Cardiac muscle cell (in vitro differentiated cells and primary cell): ENCODE measurements at regions not wholly inside any gene's neighbourhood (a gene's known extent, or its start where the extent isn't known, plus 50 kb on each side); places are given as distances from the start of the nearest gene placed in this dataset.
A peak's percentile ranks its signal among the peaks of the same experiment; 100 is the strongest.

Experiments used
- DNase-seq, 2 donors: peaks; one replicate each; pipeline versions ENCODE4 v3.0.0 to v3.0.0-alpha.2; 2010 to 2017; ENCODE audit warnings: low read depth in 1 of 2, low spot score in 1 of 2
- H3K27ac ChIP-seq: fragments of 200-600 bp; sonication (generic); 2 replicates; pipeline ENCODE4 v1.5.1; 2016
- H3K27me3 ChIP-seq: fragments of 200-600 bp; sonication (generic); 2 replicates; pipeline ENCODE4 v1.6.0; 2016; ENCODE audit warnings: control low read depth
- H3K36me3 ChIP-seq: fragments of 200-600 bp; sonication (generic); 2 replicates; pipeline ENCODE4 v1.5.1; 2016; ENCODE audit warnings: control low read depth
- H3K4me1 ChIP-seq: fragments of 200-600 bp; sonication (generic); 2 replicates; pipeline ENCODE4 v1.8.1; 2017; ENCODE audit warnings: low read depth, mild to moderate bottlenecking, mixed run types
- H3K4me3 ChIP-seq: fragments of 200-600 bp; sonication (generic); 2 replicates; pipeline ENCODE4 v1.5.1; 2016; ENCODE audit warnings: mild to moderate bottlenecking
- H3K9me3 ChIP-seq: fragments of 200-600 bp; sonication (generic); 2 replicates; pipeline ENCODE4 v1.5.1; 2017; ENCODE audit warnings: low read depth, mild to moderate bottlenecking, control low read depth
- TF ChIP-seq, protein P1 (sequence below): IDR thresholded peaks from 2 replicates; pipeline ENCODE4 v1.5.1; 2012; ENCODE audit warnings: low read depth, mild to moderate bottlenecking, low read length

DNA sequence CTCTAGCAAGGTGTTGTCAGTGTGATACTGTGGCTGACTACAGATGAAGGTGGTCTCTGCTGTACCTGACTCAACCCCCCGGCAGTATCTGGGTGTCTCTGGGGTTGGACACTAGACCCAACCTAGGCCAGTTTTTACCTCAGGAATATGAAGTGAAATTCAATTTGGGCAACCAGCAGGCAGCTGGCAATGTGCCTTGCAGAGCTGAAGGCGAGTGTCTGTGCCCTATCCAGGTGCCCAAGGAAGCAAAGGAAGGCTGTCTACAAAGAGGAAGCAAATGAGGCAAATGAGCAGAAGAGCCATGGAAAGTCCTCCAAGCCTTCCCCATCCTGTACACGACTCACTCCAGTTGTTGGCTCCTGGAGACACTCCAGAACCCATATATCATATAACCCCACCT, 264.6 kb upstream of the AGAP1 start:
- Histone ChIP-seq H3K4me1 (no peaks in the 10 kb centered on the region), H3K27ac (no peak overlapping the region), H3K4me3 (no peak overlapping the region), H3K36me3 (no peaks in the 10 kb centered on the region), H3K27me3 (no peaks in the 10 kb centered on the region), H3K9me3 (no peaks in the 10 kb centered on the region)
- TF ChIP-seq, protein P1, sequence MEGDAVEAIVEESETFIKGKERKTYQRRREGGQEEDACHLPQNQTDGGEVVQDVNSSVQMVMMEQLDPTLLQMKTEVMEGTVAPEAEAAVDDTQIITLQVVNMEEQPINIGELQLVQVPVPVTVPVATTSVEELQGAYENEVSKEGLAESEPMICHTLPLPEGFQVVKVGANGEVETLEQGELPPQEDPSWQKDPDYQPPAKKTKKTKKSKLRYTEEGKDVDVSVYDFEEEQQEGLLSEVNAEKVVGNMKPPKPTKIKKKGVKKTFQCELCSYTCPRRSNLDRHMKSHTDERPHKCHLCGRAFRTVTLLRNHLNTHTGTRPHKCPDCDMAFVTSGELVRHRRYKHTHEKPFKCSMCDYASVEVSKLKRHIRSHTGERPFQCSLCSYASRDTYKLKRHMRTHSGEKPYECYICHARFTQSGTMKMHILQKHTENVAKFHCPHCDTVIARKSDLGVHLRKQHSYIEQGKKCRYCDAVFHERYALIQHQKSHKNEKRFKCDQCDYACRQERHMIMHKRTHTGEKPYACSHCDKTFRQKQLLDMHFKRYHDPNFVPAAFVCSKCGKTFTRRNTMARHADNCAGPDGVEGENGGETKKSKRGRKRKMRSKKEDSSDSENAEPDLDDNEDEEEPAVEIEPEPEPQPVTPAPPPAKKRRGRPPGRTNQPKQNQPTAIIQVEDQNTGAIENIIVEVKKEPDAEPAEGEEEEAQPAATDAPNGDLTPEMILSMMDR = no peak
- DNase-seq = no peak

DNA sequence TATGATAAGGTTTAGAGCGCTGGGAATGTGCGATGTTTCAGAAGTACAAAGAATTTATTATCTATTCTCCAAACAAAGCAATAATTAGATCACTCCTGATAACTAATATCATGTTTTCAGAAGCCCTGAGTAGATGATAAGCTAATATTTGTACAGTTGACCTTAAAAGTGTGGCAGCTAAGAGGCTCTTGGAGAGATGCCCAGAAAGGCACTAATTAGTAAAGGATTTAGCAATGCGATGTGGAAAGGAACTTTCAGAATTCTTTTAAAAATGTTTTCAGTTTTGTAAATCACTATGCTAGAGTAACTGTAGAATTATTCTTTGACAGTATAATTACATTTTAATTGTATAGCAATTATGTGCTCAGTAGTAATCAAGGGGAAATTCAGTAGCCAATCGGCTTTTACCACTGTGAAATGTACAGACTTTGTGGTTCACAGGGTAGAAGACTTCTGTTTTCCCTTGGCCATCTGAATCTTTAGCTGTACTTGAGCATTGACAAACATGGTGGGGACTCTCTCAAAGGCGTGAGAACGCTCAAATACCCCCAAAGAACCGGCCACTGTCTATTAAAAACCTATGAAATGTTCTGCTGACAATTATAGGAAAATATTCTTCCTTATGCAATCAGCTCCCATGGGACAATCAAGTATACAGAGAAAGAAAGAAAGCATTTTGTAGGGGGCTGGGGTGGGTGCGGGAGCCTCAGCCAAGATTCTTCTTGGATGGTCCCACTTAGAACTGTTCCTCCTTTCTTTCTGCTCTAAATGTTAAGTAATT, 262.8 kb upstream of the AGAP1 start:
- Histone ChIP-seq H3K36me3 (no peaks in the 10 kb centered on the region), H3K4me1 (no peaks in the 10 kb centered on the region), H3K9me3 (no peaks in the 10 kb centered on the region), H3K27me3 (no peaks in the 10 kb centered on the region), H3K27ac (no peak overlapping the region), H3K4me3 (no peak overlapping the region)
- TF ChIP-seq, protein P1 = no peak
- peak in 1 of 2 donors; percentile 76 for DNase-seq

DNA sequence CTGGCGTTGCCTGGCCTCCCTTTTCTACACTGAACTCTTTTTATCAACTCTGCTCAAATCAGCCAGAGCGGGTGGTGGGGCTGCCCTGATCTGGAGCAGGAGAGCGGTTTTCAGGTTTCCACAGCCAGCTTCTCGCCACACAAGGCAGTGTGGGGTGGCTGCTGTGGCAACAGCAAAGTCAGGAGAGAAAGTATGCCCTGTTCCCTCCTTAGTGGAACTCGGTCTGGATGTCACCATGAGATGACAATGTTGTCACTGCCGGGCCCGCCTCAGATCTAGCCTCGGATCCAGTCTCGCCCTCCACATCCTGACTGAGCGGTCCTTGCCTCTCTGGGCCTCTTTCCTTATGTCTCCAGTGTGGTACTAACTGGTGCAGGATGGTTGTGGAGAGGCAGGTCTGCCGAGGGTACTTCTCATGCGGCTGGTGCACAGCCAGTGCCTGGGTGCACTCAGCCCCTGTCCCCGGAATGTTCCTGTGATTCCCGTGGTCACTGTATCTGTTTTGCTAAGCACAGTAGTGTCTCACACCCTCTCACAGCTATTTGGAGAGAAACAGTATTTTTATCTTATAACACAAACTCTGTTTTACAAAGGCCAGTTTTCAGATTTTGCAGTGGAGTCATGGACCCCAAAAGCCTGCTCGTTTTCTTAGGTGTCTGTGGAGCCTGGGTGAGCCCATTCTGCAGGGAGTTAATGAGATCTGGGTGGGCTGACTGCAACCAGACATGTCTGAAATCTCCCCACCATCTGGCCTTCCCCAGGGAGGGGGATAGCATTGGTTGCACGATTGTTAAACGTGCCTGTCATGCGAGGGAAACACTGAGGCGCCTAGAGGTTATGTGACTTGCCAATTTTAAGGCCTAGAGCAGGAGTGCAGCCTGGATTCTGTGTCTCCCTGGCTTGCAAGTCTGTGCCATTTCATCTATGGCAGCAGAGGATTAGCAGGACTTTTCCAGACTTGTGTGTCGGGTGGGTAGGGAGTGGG, 261.1 kb upstream of the AGAP1 start:
- Histone ChIP-seq H3K27me3 (no peaks in the 10 kb centered on the region), H3K27ac (no peak overlapping the region), H3K36me3 (no peaks in the 10 kb centered on the region), H3K9me3 (no peaks in the 10 kb centered on the region), H3K4me1 (no peaks in the 10 kb centered on the region), H3K4me3 (no peak overlapping the region)
- TF ChIP-seq, protein P1 = no peak
- DNase-seq = no peak

DNA sequence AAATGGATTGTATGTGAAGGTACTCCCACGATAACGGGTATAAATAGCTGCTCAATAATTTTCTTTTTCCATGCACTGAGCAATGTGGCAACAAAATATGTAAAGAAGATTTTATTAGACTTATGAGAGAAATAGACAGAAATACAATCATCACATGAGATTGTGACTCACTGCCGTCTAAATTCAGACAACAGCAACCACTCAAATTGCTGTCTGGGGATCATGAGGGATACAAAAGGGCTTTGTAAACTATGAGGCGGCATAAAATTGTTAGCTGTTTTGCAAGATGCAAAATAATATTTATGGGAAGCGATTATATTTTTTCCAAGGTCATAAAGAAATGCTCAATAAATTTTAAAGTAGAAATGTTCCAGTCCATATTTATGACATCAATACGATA, 259.1 kb upstream of the AGAP1 start:
- Histone ChIP-seq H3K9me3 (no peaks in the 10 kb centered on the region), H3K36me3 (no peaks in the 10 kb centered on the region), H3K4me3 (no peak overlapping the region), H3K27ac (no peak overlapping the region), H3K4me1 (no peaks in the 10 kb centered on the region), H3K27me3 (no peaks in the 10 kb centered on the region)
- TF ChIP-seq, protein P1 = no peak
- DNase-seq = peak in 1 of 2 donors; percentile 44

DNA sequence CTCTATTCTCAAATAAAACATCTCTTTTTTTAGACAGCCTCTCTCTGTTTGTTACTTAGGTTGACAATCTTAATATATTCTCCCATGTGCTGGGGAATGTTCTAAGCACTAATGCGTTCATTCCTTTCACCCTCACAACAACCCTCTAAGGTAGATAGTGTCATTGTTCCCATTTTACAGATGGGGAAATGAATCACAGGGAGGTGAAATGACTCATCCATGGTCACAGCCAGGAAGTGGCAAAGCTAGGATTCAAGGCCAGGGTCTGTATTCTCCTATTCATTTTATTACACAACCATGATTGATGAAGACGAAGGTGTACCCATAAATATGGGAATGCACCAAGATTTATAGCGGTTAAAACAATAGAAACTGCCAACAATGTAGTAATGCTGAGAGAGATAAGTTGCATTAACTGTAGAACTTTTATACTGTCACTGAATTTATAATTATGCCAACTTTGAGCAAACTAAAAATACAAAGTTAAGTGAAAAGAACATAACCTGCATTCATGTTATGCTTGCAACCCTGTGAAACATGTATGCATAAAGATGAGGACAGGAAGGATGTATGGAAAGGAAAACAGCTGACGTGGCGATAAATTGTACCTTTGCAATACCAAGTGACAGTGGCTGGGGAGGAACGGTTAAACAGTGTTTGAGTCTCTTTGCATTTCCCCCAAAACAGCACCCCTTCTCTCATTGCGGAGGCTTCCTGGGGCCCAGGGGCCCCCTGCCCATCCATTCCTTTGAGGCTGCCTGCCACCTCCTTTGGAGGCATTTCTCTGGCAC, 257.7 kb upstream of the AGAP1 start:
- no peaks in the 10 kb centered on the region for H3K36me3 ChIP-seq
- TF ChIP-seq, protein P1 = no peak
- no peaks in the 10 kb centered on the region for H3K4me1 ChIP-seq
- no peak for DNase-seq
- H3K27ac ChIP-seq = no peak overlapping the region
- no peaks in the 10 kb centered on the region for H3K27me3 ChIP-seq
- no peak overlapping the region for H3K4me3 ChIP-seq
- H3K9me3 ChIP-seq = no peaks in the 10 kb centered on the region
